Left ventricle myocardium inferior (tissue), 1 donor: ENCODE measurements at regions not wholly inside any gene's neighbourhood (a gene's known extent, or its start where the extent isn't known, plus 50 kb on each side); places are given as distances from the start of the nearest gene placed in this dataset.

Experiments used
- DNase-seq: peaks from one replicate; pipeline ENCODE4 v3.0.0-alpha.2; 2020
- H3K27ac ChIP-seq: fragments of 200-600 bp; replicated peaks from 2 replicates; pipeline ENCODE4 v1.8.0; 2021
- H3K27me3 ChIP-seq: fragments of 200-600 bp; 2 replicates; pipeline ENCODE4 v1.8.0; 2021; ENCODE audit warnings: low read depth
- H3K36me3 ChIP-seq: fragments of 200-600 bp; 2 replicates; pipeline ENCODE4 v1.8.0; 2021
- H3K4me1 ChIP-seq: fragments of 200-600 bp; 2 replicates; pipeline ENCODE4 v1.8.0; 2021
- H3K4me3 ChIP-seq: fragments of 200-600 bp; 2 replicates; pipeline ENCODE4 v1.8.0; 2021; ENCODE audit warnings: mild to moderate bottlenecking, moderate library complexity
- H3K9me3 ChIP-seq: fragments of 200-600 bp; replicated peaks from 2 replicates; pipeline ENCODE4 v1.8.0; 2021
- intact Hi-C: fragments of 100-400 bp; cut with micrococcal nuclease; formaldehyde crosslinking; loops from one replicate; pipeline ENCODE4 v1.11.0; 2022
- TF ChIP-seq, protein P1 (sequence below): fragments of 200-600 bp; IDR thresholded peaks from 2 replicates; pipeline ENCODE4 v1.8.0; 2021; ENCODE audit warnings: antibody characterized with exemption, mild to moderate bottlenecking, borderline replicate concordance
- donor health status: DM: no; HTN: yes; CAD: no; lungs with severe emphysema.

DNA sequence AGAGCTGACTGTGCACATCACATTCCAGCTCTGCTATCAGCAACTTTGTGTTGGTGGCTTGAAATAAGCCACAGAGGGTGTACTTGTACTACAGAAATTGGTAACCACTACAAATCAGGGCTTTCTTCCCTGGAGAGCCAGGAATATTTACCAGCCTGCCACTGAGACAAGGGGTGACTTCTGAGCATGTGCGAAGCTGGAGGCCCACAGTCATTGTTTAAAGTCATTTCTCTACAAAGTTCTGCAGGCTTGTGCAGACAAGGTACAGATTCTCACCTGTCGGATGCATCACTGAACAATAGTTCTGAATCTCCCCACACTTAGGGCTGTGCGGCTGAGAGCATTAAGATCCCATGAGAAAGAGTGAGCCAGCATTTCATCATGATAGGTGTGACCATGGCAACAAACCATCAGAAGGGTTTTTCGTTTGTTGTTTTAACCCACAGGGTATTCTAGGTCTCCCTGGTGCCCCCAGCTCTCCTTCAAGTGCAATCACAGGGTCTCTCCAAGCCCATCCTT is 292.8 kb downstream of the CDC5L start:
- no peaks in the 10 kb centered on the region for H3K9me3 ChIP-seq
- no peaks in the 10 kb centered on the region for H3K4me1 ChIP-seq
- no peak overlapping the region for H3K4me3 ChIP-seq
- H3K27me3 ChIP-seq: peaks cover 26% of the 10 kb centered on the region
- TF ChIP-seq, protein P1, sequence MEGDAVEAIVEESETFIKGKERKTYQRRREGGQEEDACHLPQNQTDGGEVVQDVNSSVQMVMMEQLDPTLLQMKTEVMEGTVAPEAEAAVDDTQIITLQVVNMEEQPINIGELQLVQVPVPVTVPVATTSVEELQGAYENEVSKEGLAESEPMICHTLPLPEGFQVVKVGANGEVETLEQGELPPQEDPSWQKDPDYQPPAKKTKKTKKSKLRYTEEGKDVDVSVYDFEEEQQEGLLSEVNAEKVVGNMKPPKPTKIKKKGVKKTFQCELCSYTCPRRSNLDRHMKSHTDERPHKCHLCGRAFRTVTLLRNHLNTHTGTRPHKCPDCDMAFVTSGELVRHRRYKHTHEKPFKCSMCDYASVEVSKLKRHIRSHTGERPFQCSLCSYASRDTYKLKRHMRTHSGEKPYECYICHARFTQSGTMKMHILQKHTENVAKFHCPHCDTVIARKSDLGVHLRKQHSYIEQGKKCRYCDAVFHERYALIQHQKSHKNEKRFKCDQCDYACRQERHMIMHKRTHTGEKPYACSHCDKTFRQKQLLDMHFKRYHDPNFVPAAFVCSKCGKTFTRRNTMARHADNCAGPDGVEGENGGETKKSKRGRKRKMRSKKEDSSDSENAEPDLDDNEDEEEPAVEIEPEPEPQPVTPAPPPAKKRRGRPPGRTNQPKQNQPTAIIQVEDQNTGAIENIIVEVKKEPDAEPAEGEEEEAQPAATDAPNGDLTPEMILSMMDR: no peak
- intact Hi-C loops: no loop called here
- H3K27ac ChIP-seq: no peak overlapping the region
- H3K36me3 ChIP-seq: no peaks in the 10 kb centered on the region
- no peak for DNase-seq

DNA sequence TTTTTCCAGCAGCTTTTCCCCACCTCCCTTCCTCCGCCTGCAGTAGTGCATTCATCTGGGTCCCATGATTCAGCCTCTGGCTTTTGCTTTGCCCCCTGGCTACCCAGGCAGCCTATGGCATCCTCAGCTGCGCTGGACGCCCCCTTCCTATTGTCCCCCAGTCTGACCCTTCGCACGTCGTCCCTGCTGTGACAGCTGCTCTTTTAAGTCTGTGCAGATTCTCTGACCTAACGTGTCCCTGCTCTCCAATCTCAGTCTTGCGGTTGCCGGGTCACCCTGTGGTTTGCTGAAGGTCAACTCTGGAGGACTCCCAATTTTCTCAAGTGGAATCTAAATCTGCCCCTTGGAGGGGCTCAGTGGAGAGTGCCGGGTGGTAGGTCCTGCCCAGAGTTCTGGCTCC is 294.3 kb downstream of the CDC5L start:
- intact Hi-C loops: no loop called here
- TF ChIP-seq, protein P1: no peak

DNA sequence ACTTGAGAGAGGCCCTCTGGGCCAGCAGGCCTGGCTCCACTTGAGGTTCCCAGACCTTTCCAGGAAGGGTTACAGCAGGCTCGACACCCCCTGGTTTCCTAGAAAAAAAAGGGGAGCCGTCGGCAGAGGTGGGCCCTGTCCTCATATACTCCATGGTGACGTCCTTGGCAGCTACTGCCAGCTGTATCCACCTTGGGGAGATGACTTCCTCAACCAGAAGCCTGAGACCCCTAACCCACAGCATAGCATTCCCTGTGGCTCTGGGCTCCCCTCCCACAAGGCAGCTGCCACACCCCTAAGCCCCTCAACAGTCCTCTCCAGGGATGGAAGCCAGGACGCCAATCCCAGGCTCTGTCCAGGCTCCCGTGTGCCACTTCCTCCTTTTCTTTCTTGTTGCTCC is 294.8 kb downstream of the CDC5L start:
- TF ChIP-seq, protein P1: no peak
- intact Hi-C loops: no loop called here

More for the DNA sequence above, 294.3 kb downstream of the CDC5L start:
- Histone ChIP-seq H3K4me1 (no peaks in the 10 kb centered on the region), H3K9me3 (peaks cover 6% of the 10 kb centered on the region), H3K27ac (no peak overlapping the region), H3K36me3 (no peaks in the 10 kb centered on the region), H3K27me3 (peaks cover 12% of the 10 kb centered on the region), H3K4me3 (no peak overlapping the region)
- DNase-seq: no peak

DNA sequence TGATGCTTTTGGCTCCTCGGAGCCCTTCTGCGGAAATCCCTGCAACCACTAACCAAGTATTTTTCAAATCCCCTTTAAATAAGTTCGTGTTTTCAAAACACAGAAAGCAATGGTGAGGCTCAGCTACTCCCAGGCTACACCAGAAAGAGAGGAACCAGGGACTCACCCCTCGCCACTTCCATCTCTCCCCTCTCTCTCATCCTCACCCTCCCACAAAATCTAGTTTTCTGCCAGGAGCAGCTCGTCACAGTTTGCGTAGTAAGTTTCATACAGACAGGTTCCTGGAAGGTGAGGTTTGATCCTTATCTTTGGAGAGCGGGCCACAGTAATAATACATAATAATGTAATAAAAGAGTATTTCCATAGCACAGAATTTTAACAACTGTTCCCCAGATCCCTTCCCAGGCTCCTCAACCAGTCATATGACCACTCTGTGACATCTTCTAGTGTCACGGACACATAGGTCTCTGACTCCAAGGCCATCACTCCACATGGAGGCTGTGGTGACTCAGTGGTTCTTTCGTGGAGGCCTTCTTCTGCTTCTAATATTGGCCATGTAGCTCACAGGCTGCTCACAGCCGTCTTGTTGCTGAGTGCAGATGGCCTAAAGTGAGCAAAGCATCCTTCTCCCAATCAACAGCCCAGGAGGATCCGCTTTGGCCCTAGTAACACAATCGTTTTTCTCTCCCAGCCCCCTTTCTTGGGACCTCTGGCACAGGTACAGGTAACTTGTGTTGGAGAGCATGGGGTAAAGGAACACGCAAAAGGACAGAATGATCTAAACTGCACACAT is 295.7 kb downstream of the CDC5L start:
- intact Hi-C loops: no loop called here
- no peak overlapping the region for H3K4me3 ChIP-seq
- no peaks in the 10 kb centered on the region for H3K36me3 ChIP-seq
- peaks cover 6% of the 10 kb centered on the region for H3K27me3 ChIP-seq
- peaks cover 20% of the 10 kb centered on the region for H3K9me3 ChIP-seq
- no peak overlapping the region for H3K27ac ChIP-seq
- TF ChIP-seq, protein P1: no peak
- no peak for DNase-seq
- no peaks in the 10 kb centered on the region for H3K4me1 ChIP-seq

More for the DNA sequence above, 294.8 kb downstream of the CDC5L start:
- DNase-seq: no peak
- Histone ChIP-seq H3K27ac (no peak overlapping the region), H3K36me3 (no peaks in the 10 kb centered on the region), H3K27me3 (peaks cover 11% of the 10 kb centered on the region), H3K9me3 (peaks cover 11% of the 10 kb centered on the region), H3K4me3 (no peak overlapping the region), H3K4me1 (no peaks in the 10 kb centered on the region)

DNA sequence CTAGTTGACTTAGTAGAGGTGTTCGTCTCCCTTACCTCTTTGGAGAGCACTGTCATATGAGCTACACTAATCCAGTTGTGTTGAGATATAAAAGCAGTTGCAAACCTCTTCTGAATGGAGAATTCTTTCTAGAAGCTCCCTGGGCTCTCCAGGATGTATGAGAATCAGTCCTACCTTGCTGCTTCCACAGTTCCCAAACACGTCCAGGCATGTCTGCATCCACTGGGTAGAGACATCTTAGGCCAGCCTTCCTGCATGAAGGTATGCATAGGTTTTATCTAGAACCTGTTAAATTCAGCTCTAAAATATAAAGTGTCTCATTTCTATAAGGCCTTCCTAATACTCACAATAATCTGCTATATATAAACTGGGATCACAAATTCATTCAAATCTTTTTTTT is 297.7 kb downstream of the CDC5L start:
- H3K4me3 ChIP-seq: no peak overlapping the region
- H3K9me3 ChIP-seq: peaks cover 30% of the 10 kb centered on the region
- no peaks in the 10 kb centered on the region for H3K36me3 ChIP-seq
- TF ChIP-seq, protein P1: no peak
- H3K27ac ChIP-seq: no peak overlapping the region
- intact Hi-C loops: no loop called here
- no peaks in the 10 kb centered on the region for H3K4me1 ChIP-seq
- DNase-seq: no peak
- no peaks in the 10 kb centered on the region for H3K27me3 ChIP-seq
